ENCODE measurements at regions not wholly inside any gene's neighbourhood (a gene's known extent, or its start where the extent isn't known, plus 50 kb on each side); places are given as distances from the start of the nearest gene placed in this dataset.

GRCh38 chr4:96486563-96486962, 646.7 kb downstream of the PDHA2 start:
- TF ChIP-seq ZFX (IDR thresholded peaks at IDR 0.05) (no peak), CTCF (conservative IDR thresholded peaks at IDR 0.05) (no peak)
- H3K27ac ChIP-seq: no peak overlapping the region

- TF ChIP-seq ZFX (IDR thresholded peaks at IDR 0.05): no peak
- TF ChIP-seq CTCF (conservative IDR thresholded peaks at IDR 0.05): no peak
- no peak overlapping the region for H3K27ac ChIP-seq
These were observed 657.7 kb downstream of the PDHA2 start for GRCh38 chr4:96497621-96498020.

GRCh38 chr4:96504386-96504785, 664.5 kb downstream of the PDHA2 start:
- H3K27ac ChIP-seq: no peak overlapping the region
- TF ChIP-seq CTCF (conservative IDR thresholded peaks at IDR 0.05): no peak
- no peak for TF ChIP-seq ZFX (IDR thresholded peaks at IDR 0.05)

GRCh38 chr4:96509039-96509741, 669.3 kb downstream of the PDHA2 start:
- H3K27ac ChIP-seq: no peak overlapping the region
- TF ChIP-seq CTCF (conservative IDR thresholded peaks at IDR 0.05): no peak
- no peak for TF ChIP-seq ZFX (IDR thresholded peaks at IDR 0.05)

GRCh38 chr4:96519291-96519690, 679.4 kb downstream of the PDHA2 start:
- TF ChIP-seq CTCF (conservative IDR thresholded peaks at IDR 0.05) (no peak), ZFX (IDR thresholded peaks at IDR 0.05) (no peak)

GRCh38 chr4:96521046-96521536, 681.2 kb downstream of the PDHA2 start:
- TF ChIP-seq CTCF (conservative IDR thresholded peaks at IDR 0.05) (no peak), ZFX (IDR thresholded peaks at IDR 0.05) (no peak)
- H3K27ac ChIP-seq: no peak overlapping the region

More at GRCh38 chr4:96519291-96519690, 679.4 kb downstream of the PDHA2 start:
- H3K27ac ChIP-seq: no peak overlapping the region

- H3K27ac ChIP-seq: no peak overlapping the region
- no peak for TF ChIP-seq ZFX (IDR thresholded peaks at IDR 0.05)
- no peak for TF ChIP-seq CTCF (conservative IDR thresholded peaks at IDR 0.05)
These were observed 683.7 kb downstream of the PDHA2 start for GRCh38 chr4:96523611-96524010.
